Parathyroid adenoma (tissue), 2 donors: ENCODE measurements at regions not wholly inside any gene's neighbourhood (a gene's known extent, or its start where the extent isn't known, plus 50 kb on each side); places are given as distances from the start of the nearest gene placed in this dataset.

Experiments
- H2AFZ ChIP-seq: fragments of 300-600 bp; sonication (generic); one replicate; pipeline ENCODE4 v1.7.0; 2017; ENCODE audit warnings: antibody characterized with exemption, mild to moderate bottlenecking
- H3K27ac ChIP-seq: fragments of 300-600 bp; sonication (generic); one replicate; pipeline ENCODE4 v1.7.0; 2017
- H3K27me3 ChIP-seq: fragments of 300-600 bp; sonication (generic); one replicate; pipeline ENCODE4 v1.7.0; 2017; ENCODE audit warnings: low read length; ENCODE audit not compliant: control insufficient read depth, insufficient read depth
- H3K36me3 ChIP-seq: fragments of 300-600 bp; sonication (generic); one replicate; pipeline ENCODE4 v1.7.0; 2017; ENCODE audit warnings: low read length; ENCODE audit not compliant: control insufficient read depth, insufficient read depth
- H3K4me1 ChIP-seq: fragments of 300-600 bp; sonication (generic); one replicate; pipeline ENCODE4 v1.7.0; 2017; ENCODE audit warnings: control low read depth
- H3K4me2 ChIP-seq: fragments of 300-600 bp; sonication (generic); one replicate; pipeline ENCODE4 v1.7.0; 2017; ENCODE audit warnings: low read length
- H3K4me3 ChIP-seq: fragments of 300-600 bp; sonication (generic); one replicate; pipeline ENCODE4 v1.7.0; 2017; ENCODE audit warnings: low read depth, low read length
- H3K79me2 ChIP-seq: fragments of 300-600 bp; sonication (generic); one replicate; pipeline ENCODE4 v1.7.0; 2017; ENCODE audit warnings: control low read depth
- H3K9ac ChIP-seq: fragments of 300-600 bp; sonication (generic); one replicate; pipeline ENCODE4 v1.7.0; 2017; ENCODE audit warnings: mild to moderate bottlenecking
- H3K9me3 ChIP-seq: fragments of 300-600 bp; sonication (generic); one replicate; pipeline ENCODE4 v1.7.0; 2017; ENCODE audit warnings: low read length; ENCODE audit not compliant: control insufficient read depth
- TF ChIP-seq, protein P1 (sequence below): fragments of 300-600 bp; sonication (generic); IDR thresholded peaks from one replicate; pipeline ENCODE4 v1.7.0; 2017; ENCODE audit warnings: antibody characterized with exemption, mild to moderate bottlenecking
- donor health status: primary hyperparathyroidism.

DNA sequence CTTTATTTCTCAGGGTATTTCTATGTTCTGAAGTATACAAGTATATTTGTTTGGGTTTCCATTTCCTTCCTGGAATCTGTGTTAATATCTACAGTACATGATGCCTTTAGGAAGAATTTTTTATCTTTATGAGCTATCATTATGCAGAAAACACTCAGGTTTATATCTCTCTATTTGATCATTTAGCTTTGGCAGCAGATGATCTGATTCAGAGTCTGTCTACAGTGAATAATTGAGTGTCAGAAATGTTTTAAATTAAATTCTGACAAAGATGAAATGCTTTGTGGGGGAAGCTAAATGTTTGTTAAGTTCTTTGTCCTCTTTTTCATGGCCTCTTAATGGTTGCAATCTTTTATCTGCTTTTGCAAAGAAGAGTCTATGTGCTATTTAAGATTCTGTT is 2141.0 kb upstream of the ACO1 start:
- TF ChIP-seq, protein P1, sequence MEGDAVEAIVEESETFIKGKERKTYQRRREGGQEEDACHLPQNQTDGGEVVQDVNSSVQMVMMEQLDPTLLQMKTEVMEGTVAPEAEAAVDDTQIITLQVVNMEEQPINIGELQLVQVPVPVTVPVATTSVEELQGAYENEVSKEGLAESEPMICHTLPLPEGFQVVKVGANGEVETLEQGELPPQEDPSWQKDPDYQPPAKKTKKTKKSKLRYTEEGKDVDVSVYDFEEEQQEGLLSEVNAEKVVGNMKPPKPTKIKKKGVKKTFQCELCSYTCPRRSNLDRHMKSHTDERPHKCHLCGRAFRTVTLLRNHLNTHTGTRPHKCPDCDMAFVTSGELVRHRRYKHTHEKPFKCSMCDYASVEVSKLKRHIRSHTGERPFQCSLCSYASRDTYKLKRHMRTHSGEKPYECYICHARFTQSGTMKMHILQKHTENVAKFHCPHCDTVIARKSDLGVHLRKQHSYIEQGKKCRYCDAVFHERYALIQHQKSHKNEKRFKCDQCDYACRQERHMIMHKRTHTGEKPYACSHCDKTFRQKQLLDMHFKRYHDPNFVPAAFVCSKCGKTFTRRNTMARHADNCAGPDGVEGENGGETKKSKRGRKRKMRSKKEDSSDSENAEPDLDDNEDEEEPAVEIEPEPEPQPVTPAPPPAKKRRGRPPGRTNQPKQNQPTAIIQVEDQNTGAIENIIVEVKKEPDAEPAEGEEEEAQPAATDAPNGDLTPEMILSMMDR, result no peak
- Histone ChIP-seq H3K9ac (no peak overlapping the region), H3K4me2 (no peak overlapping the region), H2AFZ (no peak overlapping the region), H3K4me1 (no peaks in the 10 kb centered on the region), H3K9me3 (no peaks in the 10 kb centered on the region), H3K36me3 (no peaks in the 10 kb centered on the region), H3K4me3 (no peak overlapping the region), H3K79me2 (no peaks in the 10 kb centered on the region), H3K27ac (no peak overlapping the region), H3K27me3 (no peaks in the 10 kb centered on the region)

DNA sequence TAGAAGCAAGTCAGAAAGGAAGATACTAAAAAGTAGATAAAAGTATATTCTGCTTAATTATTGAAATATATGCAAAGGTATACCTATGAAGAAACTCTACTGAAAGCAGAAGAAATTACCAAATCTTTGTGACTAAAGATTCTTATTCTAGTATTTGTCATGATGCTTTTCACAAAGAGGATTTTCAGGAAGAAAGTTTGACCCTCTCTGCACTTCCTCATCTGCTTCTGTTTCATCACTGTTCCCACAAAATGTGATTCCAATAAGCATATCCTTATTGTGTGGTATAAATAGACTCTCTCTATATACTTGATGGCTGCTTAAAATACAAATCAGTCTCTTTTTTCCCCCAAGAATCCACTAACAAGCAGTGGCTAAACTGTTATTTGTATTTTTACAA is 2139.6 kb upstream of the ACO1 start:
- Histone ChIP-seq H2AFZ (no peak overlapping the region), H3K36me3 (no peaks in the 10 kb centered on the region), H3K4me3 (no peak overlapping the region), H3K9me3 (no peaks in the 10 kb centered on the region), H3K27me3 (no peaks in the 10 kb centered on the region), H3K4me1 (no peaks in the 10 kb centered on the region), H3K79me2 (no peaks in the 10 kb centered on the region), H3K4me2 (no peak overlapping the region), H3K27ac (no peak overlapping the region), H3K9ac (no peak overlapping the region)
- TF ChIP-seq, protein P1, result no peak

DNA sequence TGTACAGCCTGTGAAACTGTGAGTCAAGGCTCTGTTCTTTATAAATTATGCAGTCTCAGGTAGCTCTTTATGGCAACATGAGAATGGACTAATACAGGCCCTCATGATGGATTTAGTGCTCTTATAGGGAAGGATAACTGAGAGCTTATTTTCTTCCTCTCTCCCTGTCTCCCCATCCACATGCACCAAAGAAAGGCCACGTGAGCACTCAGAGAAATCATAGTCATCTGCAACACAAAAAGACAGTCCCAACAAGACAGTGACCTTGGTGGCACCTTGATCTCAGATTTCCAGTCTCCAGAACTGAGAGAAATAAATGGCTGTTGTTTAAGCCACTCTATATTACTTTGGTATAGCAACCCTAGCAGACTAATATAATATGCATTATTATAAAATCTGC is 2133.6 kb upstream of the ACO1 start:
- Histone ChIP-seq H3K9me3 (no peaks in the 10 kb centered on the region), H3K27me3 (no peaks in the 10 kb centered on the region), H3K79me2 (no peaks in the 10 kb centered on the region), H3K27ac (no peak overlapping the region), H3K4me1 (no peaks in the 10 kb centered on the region), H3K4me2 (no peak overlapping the region), H3K36me3 (no peaks in the 10 kb centered on the region), H3K9ac (no peak overlapping the region), H3K4me3 (no peak overlapping the region), H2AFZ (no peak overlapping the region)
- TF ChIP-seq, protein P1, result no peak

DNA sequence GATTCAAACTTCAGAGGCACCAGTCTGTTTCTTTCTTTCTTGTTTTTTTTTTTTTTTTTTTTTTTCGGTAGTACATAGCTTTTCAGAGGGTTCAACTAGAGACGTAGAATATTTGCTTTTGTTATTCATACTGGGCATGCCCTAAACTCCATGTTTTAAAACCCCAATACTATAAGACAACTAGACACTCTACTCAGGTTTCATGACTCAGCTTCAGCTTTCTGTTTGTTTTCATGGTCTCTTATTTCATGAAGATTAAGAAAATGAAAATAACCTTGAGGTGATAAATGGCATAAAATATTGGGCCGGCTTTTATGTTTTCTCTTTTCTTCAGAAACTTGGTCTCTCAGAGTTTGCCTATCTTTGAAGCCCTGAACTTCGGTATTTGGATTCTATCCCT is 2126.3 kb upstream of the ACO1 start:
- Histone ChIP-seq H3K4me2 (no peak overlapping the region), H3K79me2 (no peaks in the 10 kb centered on the region), H2AFZ (no peak overlapping the region), H3K27ac (no peak overlapping the region), H3K9me3 (no peaks in the 10 kb centered on the region), H3K36me3 (no peaks in the 10 kb centered on the region), H3K4me3 (no peak overlapping the region), H3K9ac (no peak overlapping the region), H3K4me1 (no peaks in the 10 kb centered on the region), H3K27me3 (no peaks in the 10 kb centered on the region)
- TF ChIP-seq, protein P1, result no peak

DNA sequence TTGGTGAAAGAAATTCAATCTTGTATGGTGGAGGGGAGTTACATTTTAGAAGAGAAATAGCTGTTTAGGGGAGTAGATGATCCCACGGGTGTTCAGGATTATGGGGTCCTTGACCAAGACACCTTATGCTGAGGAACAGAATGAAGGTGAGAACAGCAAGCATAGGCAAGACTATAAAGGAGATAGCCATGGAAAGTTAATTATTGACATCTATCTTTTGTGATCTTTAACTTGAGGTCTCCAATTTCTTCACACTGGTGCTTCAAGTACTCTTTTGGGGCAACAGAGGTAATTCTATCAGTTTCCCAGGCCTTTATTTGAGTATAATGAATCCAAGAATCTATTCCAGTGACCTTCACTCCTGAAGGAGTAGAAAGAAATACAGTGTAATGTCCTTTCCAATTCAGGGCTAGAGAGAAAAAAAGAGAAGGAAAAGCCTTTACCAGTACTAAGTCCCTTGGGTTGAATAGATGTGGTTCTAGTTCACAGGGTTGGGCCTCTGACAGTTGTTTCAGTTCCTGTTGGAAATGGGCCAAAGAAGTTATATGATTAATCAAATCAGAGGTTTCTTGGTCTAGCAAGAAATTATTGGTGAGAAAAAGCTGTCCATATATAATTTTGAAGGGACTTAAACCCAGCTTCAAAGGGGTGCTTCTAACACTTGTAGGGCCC is 2104.1 kb upstream of the ACO1 start:
- H3K4me1 ChIP-seq, result no peaks in the 10 kb centered on the region
- no peaks in the 10 kb centered on the region for H3K27me3 ChIP-seq
- H3K36me3 ChIP-seq, result no peaks in the 10 kb centered on the region
- no peaks in the 10 kb centered on the region for H3K79me2 ChIP-seq
- no peak overlapping the region for H3K4me2 ChIP-seq
- no peak overlapping the region for H2AFZ ChIP-seq
- no peak overlapping the region for H3K27ac ChIP-seq
- no peak overlapping the region for H3K4me3 ChIP-seq
- H3K9ac ChIP-seq, result no peak overlapping the region
- no peaks in the 10 kb centered on the region for H3K9me3 ChIP-seq
- TF ChIP-seq, protein P1, result no peak
